ENCODE measurements at regions not wholly inside any gene's neighbourhood (a gene's known extent, or its start where the extent isn't known, plus 50 kb on each side); places are given as distances from the start of the nearest gene placed in this dataset.

DNA sequence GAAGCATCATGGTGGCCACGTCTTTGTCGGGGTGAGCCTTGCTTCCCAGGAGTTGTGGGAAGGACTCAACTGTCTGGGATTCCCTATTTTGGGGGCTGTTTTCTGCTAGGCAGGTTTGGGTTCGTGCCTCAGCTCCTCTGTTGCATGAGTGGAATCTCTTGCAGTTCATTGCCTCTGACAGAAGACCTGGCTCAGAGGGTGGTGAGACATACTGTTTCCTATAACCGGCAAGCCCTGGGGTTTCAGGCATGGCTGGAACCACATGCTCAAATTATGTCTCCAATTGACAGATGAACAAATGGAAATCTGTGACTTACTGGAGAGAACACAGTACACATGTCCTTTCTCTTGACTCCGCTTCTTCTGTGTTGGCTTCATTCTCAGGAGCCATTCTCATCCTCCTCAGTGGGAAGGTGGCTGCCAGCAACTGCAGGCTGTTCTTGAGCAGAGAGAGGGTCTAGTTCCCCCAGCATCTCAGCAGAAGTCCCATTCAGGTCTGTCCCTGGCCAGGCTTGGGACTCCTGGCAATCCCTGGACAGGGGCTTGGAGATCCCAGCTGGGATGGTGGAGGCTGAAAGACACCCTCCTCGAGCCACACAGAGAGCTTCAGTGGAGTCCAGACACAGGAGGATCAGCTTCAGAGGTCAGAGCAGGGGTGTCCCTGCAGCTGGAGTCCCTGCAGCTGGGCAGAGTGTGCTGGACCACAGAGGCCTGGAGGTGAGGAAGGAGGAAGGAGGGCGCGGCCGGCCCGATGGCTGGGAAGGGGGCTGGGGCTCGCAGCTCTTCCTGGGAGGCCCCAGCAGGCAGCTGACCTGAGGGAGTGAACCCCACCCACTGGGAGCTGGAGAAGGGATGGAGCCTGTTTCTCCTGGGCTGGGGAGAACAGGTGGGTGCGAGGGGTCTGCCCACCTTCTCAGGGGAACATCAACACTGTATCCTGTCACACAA lies 97.6 kb downstream of the LSM3 start:
- TF ChIP-seq NFYB (CRISPR knock-in tag; conservative IDR thresholded peaks at IDR 0.05; ENCODE audit: low read depth) (no peak), IRF2 (CRISPR knock-in tag; IDR thresholded peaks at IDR 0.05; ENCODE audit: borderline replicate concordance, low read depth) (no peak)
- TF ChIP-seq, protein P1, sequence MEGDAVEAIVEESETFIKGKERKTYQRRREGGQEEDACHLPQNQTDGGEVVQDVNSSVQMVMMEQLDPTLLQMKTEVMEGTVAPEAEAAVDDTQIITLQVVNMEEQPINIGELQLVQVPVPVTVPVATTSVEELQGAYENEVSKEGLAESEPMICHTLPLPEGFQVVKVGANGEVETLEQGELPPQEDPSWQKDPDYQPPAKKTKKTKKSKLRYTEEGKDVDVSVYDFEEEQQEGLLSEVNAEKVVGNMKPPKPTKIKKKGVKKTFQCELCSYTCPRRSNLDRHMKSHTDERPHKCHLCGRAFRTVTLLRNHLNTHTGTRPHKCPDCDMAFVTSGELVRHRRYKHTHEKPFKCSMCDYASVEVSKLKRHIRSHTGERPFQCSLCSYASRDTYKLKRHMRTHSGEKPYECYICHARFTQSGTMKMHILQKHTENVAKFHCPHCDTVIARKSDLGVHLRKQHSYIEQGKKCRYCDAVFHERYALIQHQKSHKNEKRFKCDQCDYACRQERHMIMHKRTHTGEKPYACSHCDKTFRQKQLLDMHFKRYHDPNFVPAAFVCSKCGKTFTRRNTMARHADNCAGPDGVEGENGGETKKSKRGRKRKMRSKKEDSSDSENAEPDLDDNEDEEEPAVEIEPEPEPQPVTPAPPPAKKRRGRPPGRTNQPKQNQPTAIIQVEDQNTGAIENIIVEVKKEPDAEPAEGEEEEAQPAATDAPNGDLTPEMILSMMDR (IDR thresholded peaks at IDR 0.05): no peak

All from WTC11 (cell line).